CD14-positive monocyte (primary cell): ENCODE measurements at regions not wholly inside any gene's neighbourhood (a gene's known extent, or its start where the extent isn't known, plus 50 kb on each side); places are given as distances from the start of the nearest gene placed in this dataset.

ENCODE experiments used
- DNase-seq, 3 donors: peaks; one replicate each; pipeline ENCODE4 v3.0.0-alpha.2; 2011 to 2022
- H2AFZ ChIP-seq: 2 replicates; pipeline ENCODE4 v1.6.0; 2012; ENCODE audit warnings: mild to moderate bottlenecking, low read depth, low read length, inconsistent platforms; ENCODE audit not compliant: insufficient read depth, poor library complexity, severe bottlenecking
- H3K27ac ChIP-seq, 2 donors: 1 replicate in 1 of 2; 2 replicates in 1 of 2; pipeline ENCODE4 v1.5.1; 2012 to 2013; ENCODE audit warnings: low read length in 2 of 2, control low read depth in 1 of 2, inconsistent platforms in 1 of 2, low read depth in 1 of 2, mild to moderate bottlenecking in 1 of 2
- H3K27me3 ChIP-seq, 2 donors: one replicate each; pipeline versions ENCODE4 v1.6.0 to v1.6.1; 2011 to 2013; ENCODE audit warnings: low read length in 2 of 2; ENCODE audit not compliant: control insufficient read depth in 2 of 2, insufficient read depth in 2 of 2
- H3K36me3 ChIP-seq, 2 donors: replicated peaks in 1 of 2; 1 replicate in 1 of 2; 2 replicates in 1 of 2; pipeline versions ENCODE4 v1.5.1 to v1.6.1; 2012 to 2013; ENCODE audit warnings: low read length in 2 of 2, control low read depth in 1 of 2, inconsistent platforms in 1 of 2, mild to moderate bottlenecking in 1 of 2; ENCODE audit not compliant: insufficient read depth in 2 of 2, control insufficient read depth in 1 of 2
- H3K4me1 ChIP-seq, 2 donors: 1 replicate in 1 of 2; 2 replicates in 1 of 2; pipeline versions ENCODE4 v1.5.1 to v1.6.1; 2012 to 2013; ENCODE audit warnings: low read length in 2 of 2, control low read depth in 1 of 2, inconsistent platforms in 1 of 2, mild to moderate bottlenecking in 1 of 2, moderate library complexity in 1 of 2; ENCODE audit not compliant: insufficient read depth in 2 of 2, control insufficient read depth in 1 of 2
- H3K4me2 ChIP-seq: replicated peaks from 2 replicates; pipeline ENCODE3; 2012; ENCODE audit warnings: low read length, moderate library complexity, mild to moderate bottlenecking; ENCODE audit not compliant: poor library complexity, severe bottlenecking; ENCODE audit errors: extremely low read depth
- H3K4me3 ChIP-seq, 3 experiments: fragments of 200-600 bp in 1 of 3; sonication (generic) in 1 of 3; replicated peaks in 1 of 3; 1 replicate in 2 of 3; 2 replicates in 1 of 3; pipeline ENCODE4 v1.5.1; 2011 to 2013; ENCODE audit warnings: low read length in 3 of 3, mild to moderate bottlenecking in 3 of 3, control low read depth in 2 of 3, low read depth in 2 of 3, inconsistent platforms in 1 of 3, moderate library complexity in 1 of 3
- H3K79me2 ChIP-seq: 2 replicates; pipeline ENCODE4 v1.6.0; 2012; ENCODE audit warnings: mild to moderate bottlenecking, control low read depth, inconsistent platforms, low read length, moderate library complexity; ENCODE audit not compliant: insufficient read depth
- H3K9ac ChIP-seq: 2 replicates; pipeline ENCODE4 v1.6.0; 2017; ENCODE audit warnings: low read length, mild to moderate bottlenecking; ENCODE audit not compliant: insufficient read depth, poor library complexity, severe bottlenecking
- H3K9me3 ChIP-seq, 2 donors: replicated peaks in 1 of 2; 1 replicate in 1 of 2; 2 replicates in 1 of 2; pipeline versions ENCODE4 v1.5.1 to v1.6.1; 2012 to 2013; ENCODE audit warnings: low read length in 2 of 2, control low read depth in 1 of 2; ENCODE audit not compliant: control insufficient read depth in 1 of 2, insufficient read depth in 1 of 2
- H4K20me1 ChIP-seq: 2 replicates; pipeline ENCODE4 v1.6.0; 2012; ENCODE audit warnings: mild to moderate bottlenecking, low read length, control low read depth, moderate library complexity; ENCODE audit not compliant: insufficient read depth
- H3K27ac Mint-ChIP-seq, 7 donors: one replicate each; pipeline ENCODE4 v1.8.0; 2020; ENCODE audit warnings: mild to moderate bottlenecking in 7 of 7, mixed read lengths in 7 of 7, moderate library complexity in 6 of 7, inconsistent platforms in 2 of 7
- H3K27me3 Mint-ChIP-seq, 3 donors: one replicate each; pipeline ENCODE4 v1.8.0; 2021 to 2022; ENCODE audit warnings: low read depth in 3 of 3, mild to moderate bottlenecking in 3 of 3, mixed read lengths in 3 of 3, moderate library complexity in 3 of 3, inconsistent platforms in 1 of 3
- H3K36me3 Mint-ChIP-seq, 2 donors: one replicate each; pipeline ENCODE4 v1.8.0; 2020; ENCODE audit warnings: mixed read lengths in 2 of 2, inconsistent platforms in 1 of 2, mild to moderate bottlenecking in 1 of 2
- H3K4me1 Mint-ChIP-seq: one replicate; pipeline ENCODE4 v1.8.0; 2020; ENCODE audit warnings: mild to moderate bottlenecking, mixed read lengths
- H3K4me3 Mint-ChIP-seq, 2 donors: one replicate each; pipeline ENCODE4 v1.8.0; 2020; ENCODE audit warnings: mild to moderate bottlenecking in 2 of 2, mixed read lengths in 2 of 2, moderate library complexity in 1 of 2
- H3K9me3 Mint-ChIP-seq, 7 donors: one replicate each; pipeline ENCODE4 v1.8.0; 2020 to 2022; ENCODE audit warnings: mixed read lengths in 7 of 7, mild to moderate bottlenecking in 6 of 7, moderate library complexity in 6 of 7, inconsistent platforms in 2 of 7
- CTCF ChIP-seq: fragments of 200-600 bp; IDR thresholded peaks from one replicate; pipeline ENCODE4 v1.8.0; 2022; ENCODE audit warnings: antibody characterized with exemption, mild to moderate bottlenecking
- WGBS: methylation state at CpG from one replicate; pipeline ENCODE4 v1.1.5; 2013; ENCODE audit warnings: missing lambda C conversion rate; ENCODE audit not compliant: insufficient coverage; 5-methylcytosine and 5-hydroxymethylcytosine counted together
- intact Hi-C, 2 donors: fragments of 100-400 bp; cut with micrococcal nuclease; formaldehyde crosslinking; loops; one replicate each; pipeline versions ENCODE4 v1.15.0 to v1.15.1; 2023

GRCh38 chr4:13881892-13882291 lies 254.4 kb upstream of the BOD1L1 start:
- H3K36me3 ChIP-seq = no peaks in the 10 kb centered on the region
- H4K20me1 ChIP-seq = no peaks in the 10 kb centered on the region
- H3K27ac ChIP-seq = no peak overlapping the region
- TF ChIP-seq CTCF = no peak
- H3K36me3 Mint-ChIP-seq = no peaks in the 10 kb centered on the region
- H3K4me1 Mint-ChIP-seq = no peaks in the 10 kb centered on the region
- no peaks in the 10 kb centered on the region for H3K27me3 ChIP-seq
- no peak overlapping the region for H3K4me3 ChIP-seq
- no peaks in the 10 kb centered on the region for H3K4me1 ChIP-seq
- peaks cover 0 to 3% (median 0%) of the 10 kb centered on the region in 7 donors for H3K9me3 Mint-ChIP-seq
- H3K4me2 ChIP-seq = no peak overlapping the region
- peaks cover 0 to 2% (median 0%) of the 10 kb centered on the region in 3 donors for H3K27me3 Mint-ChIP-seq
- 92% methylated on average over 3 of the region's 4 CpGs for WGBS
- H3K27ac Mint-ChIP-seq = no peak overlapping the region
- intact Hi-C loops = no loop called here
- H3K9ac ChIP-seq = no peak overlapping the region
- H3K79me2 ChIP-seq = no peaks in the 10 kb centered on the region
- no peaks in the 10 kb centered on the region for H3K9me3 ChIP-seq
- no peak overlapping the region for H3K4me3 Mint-ChIP-seq
- H2AFZ ChIP-seq = no peak overlapping the region
- no peak for DNase-seq

GRCh38 chr4:13887010-13887409 lies 259.5 kb upstream of the BOD1L1 start:
- H3K27me3 ChIP-seq = no peaks in the 10 kb centered on the region
- no peak overlapping the region for H3K9ac ChIP-seq
- intact Hi-C loops = no loop called here
- Mint-ChIP-seq H3K36me3 (no peaks in the 10 kb centered on the region), H3K27ac (no peak overlapping the region), H3K9me3 (peaks cover 0 to 6% (median 3%) of the 10 kb centered on the region in 7 donors), H3K4me3 (no peak overlapping the region), H3K27me3 (no peaks in the 10 kb centered on the region), H3K4me1 (no peaks in the 10 kb centered on the region)
- no peaks in the 10 kb centered on the region for H4K20me1 ChIP-seq
- H3K4me2 ChIP-seq = no peak overlapping the region
- DNase-seq = no peak
- no peak overlapping the region for H3K4me3 ChIP-seq
- no peaks in the 10 kb centered on the region for H3K9me3 ChIP-seq
- no peaks in the 10 kb centered on the region for H3K36me3 ChIP-seq
- no CpG with 5 or more reads among the region's 2 CpGs for WGBS
- H2AFZ ChIP-seq = no peak overlapping the region
- H3K79me2 ChIP-seq = no peaks in the 10 kb centered on the region
- no peak for TF ChIP-seq CTCF
- H3K4me1 ChIP-seq = no peaks in the 10 kb centered on the region
- H3K27ac ChIP-seq = no peak overlapping the region
